GM21515 (cell line): ENCODE measurements at regions not wholly inside any gene's neighbourhood (a gene's known extent, or its start where the extent isn't known, plus 50 kb on each side); places are given as distances from the start of the nearest gene placed in this dataset.

Experiments used
- ATAC-seq: cut with Tn5 transposase; IDR thresholded peaks from one replicate; pipeline ENCODE4 v1.9.1; 2021; ENCODE audit not compliant: unreplicated experiment

- ATAC-seq: no peak
Measured at GRCh38 chr14:87139299-87139698, 853.7 kb downstream of the GALC start.

GRCh38 chr14:87133073-87133801 lies 859.7 kb downstream of the GALC start:
- ATAC-seq: no peak

- no peak for ATAC-seq
Measured at GRCh38 chr14:87131879-87132278, 861.1 kb downstream of the GALC start.

GRCh38 chr14:87122166-87122565 lies 870.8 kb downstream of the GALC start:
- no peak for ATAC-seq

- ATAC-seq: no peak
Measured at GRCh38 chr14:87121716-87122115, 871.3 kb downstream of the GALC start.

DNA sequence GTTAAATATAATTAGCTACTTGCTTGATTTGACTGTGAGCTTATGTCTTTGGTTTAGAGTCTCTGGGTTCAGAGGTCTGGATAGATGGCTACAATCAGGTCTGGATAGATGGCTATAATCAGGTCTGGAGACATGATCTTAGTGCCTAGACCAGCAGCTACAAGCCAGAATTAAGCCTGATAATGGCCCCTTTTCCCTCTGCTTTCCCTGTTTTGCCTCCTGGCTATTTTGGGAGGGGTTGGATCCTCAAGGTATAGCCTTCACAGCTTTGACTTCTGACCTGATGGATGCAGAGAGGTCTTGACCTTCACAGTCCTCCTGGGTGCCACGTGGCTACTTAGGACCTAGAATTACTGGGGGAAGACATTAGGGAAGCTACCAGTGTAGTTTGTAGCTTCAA lies 877.7 kb downstream of the GALC start:
- ATAC-seq: no peak

DNA sequence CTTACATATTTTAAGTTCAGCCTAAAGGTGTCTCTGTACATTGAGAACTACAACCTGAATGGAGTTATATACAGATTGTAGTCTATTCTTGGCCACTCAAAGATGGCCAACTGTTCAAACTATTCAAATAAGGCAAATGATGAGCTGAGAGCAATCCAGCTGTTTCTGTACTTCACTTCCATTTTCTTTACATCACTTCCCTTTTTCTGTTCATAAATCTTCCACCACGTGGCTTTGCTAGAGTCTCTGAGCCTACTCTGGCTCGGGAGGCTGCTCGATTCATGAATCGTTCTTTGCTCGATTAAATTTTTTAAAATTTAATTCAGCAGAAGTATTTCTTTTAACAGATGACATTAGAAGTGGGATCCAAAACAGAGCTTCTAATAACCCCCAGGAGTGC lies 879.7 kb downstream of the GALC start:
- ATAC-seq: no peak

GRCh38 chr14:87111741-87112140 lies 881.2 kb downstream of the GALC start:
- no peak for ATAC-seq

DNA sequence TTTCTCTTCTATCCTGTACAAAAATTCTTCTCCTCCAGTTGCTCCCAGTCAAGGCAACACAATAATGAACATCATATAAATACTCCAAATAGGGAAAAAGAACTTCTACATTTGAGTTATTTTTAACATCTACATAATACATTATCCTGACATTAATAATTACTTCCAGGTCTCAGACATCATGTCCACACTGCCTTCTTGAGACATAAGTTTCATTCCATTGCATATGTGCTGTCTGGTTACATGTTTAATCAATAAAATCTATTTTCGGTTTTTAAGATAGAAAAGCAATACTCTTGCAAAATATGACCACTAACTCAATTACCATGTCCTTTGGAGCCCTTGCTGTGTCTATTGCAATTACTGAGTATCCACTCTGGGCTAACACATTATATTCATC lies 881.9 kb downstream of the GALC start:
- ATAC-seq: no peak

- no peak for ATAC-seq
Measured at GRCh38 chr14:87109271-87109670, 883.7 kb downstream of the GALC start.

- ATAC-seq: no peak
Measured at GRCh38 chr14:87108726-87109125, 884.3 kb downstream of the GALC start.

GRCh38 chr14:87102811-87103378 lies 890.1 kb downstream of the GALC start:
- no peak for ATAC-seq

DNA sequence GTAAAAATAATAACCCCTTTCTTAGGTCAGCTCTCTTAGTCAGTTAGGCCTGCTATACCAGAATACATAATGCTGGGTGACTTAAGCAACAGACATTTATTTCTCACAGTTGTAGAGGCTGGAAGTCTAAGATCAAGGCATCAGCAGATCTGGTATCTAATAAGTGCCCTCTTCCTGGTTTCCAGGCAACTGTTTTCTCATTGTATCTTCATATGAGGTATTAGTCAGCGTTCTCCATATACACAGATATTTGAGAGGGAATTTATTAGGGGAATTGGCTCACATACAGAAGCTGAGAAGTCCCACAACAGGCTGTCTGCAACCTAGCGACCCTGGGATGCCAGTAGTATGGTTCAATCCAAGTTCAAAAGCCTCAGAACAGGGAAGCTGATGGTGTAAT lies 896.0 kb downstream of the GALC start:
- no peak for ATAC-seq

- ATAC-seq: no peak
Measured at GRCh38 chr14:87094913-87095312, 898.1 kb downstream of the GALC start.

GRCh38 chr14:87088588-87088987 lies 904.4 kb downstream of the GALC start:
- no peak for ATAC-seq

GRCh38 chr14:87087881-87088280 lies 905.1 kb downstream of the GALC start:
- no peak for ATAC-seq

DNA sequence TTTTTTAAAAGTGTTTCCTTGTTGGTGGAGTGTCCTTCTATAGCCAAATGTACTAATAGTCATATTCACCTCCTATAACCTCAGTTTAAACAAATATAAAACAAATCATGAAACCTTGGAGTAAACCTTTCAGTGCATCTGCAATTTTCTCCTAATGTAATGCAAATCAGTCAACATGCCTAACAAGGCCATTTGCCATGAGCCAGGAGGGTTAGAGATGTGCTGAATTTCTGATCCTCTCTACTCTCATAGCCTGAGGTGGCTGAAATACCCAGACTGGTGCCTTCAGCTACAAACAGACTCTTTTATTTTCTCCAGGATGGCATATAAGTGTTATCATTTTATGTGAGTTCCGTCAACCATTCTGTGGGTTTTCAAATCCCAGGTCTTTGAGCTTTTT lies 908.1 kb downstream of the GALC start:
- ATAC-seq: no peak

GRCh38 chr14:87082917-87083316 lies 910.1 kb downstream of the GALC start:
- ATAC-seq: no peak

DNA sequence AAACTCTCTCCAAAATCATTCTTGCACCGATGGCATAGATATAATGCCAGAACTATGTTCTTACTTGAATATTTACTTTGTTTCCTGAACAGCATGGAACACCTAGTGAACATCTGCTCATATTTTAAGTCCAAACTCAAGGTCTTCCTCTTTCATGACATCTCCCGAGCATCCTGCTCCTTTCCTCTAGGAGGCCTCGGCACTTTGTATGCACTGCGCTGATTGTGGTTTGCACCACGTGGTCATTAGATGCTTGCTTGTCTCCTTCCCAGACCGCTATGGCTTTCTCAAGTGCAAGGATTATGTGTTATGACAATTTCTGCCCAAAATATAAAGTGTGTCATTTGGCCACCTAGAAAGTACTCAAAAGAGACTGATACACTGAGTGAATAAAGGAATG lies 912.0 kb downstream of the GALC start:
- ATAC-seq: no peak

GRCh38 chr14:87080146-87080545 lies 912.8 kb downstream of the GALC start:
- no peak for ATAC-seq

DNA sequence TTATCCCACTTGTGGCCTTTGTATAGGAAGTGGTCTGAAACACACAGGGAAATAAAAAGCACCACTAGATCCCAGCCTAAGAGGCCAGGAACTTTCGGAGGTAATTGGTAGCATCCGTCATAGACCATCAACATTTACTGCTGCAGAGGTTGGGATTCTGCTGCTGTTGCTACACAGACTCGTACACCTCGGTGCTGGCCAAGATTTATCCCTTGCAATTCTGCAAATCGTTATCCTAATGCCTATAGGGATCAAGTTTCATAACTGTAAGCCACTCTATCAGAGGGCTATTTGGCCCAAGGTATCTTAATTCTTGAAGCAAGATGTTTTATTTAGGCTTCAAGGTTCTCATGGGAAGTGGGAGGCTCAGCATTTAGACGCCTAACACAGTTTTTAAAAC lies 913.6 kb downstream of the GALC start:
- no peak for ATAC-seq

- no peak for ATAC-seq
Measured at GRCh38 chr14:87076922-87077321, 916.1 kb downstream of the GALC start.

DNA sequence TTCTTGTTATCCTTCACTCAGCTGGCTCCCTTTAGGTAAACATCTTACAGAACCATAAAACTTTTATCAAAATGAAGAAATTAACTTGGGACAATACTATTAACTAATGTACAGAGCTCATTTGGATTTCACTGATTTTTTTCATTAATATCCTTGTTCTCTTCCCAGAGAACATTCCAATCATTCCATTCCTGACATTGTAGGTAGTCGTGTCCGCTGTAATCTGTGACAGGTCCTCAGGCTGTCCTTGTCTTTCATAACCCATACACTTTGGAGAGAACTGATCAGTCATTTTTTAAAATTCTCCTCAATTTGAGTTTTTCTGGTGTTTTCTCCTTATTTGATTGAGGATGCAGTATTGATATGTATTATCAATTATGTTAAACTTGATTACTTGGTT lies 916.8 kb downstream of the GALC start:
- ATAC-seq: no peak
